HUES6 (cell line): ENCODE measurements at regions not wholly inside any gene's neighbourhood (a gene's known extent, or its start where the extent isn't known, plus 50 kb on each side); places are given as distances from the start of the nearest gene placed in this dataset.

ENCODE experiments used
- H3K27ac ChIP-seq: 2 replicates; pipeline ENCODE4 v1.7.0; 2013; ENCODE audit warnings: low read depth, mild to moderate bottlenecking, low read length, inconsistent platforms
- H3K27me3 ChIP-seq: 2 replicates; pipeline ENCODE4 v1.6.1; 2013; ENCODE audit warnings: low read length; ENCODE audit not compliant: control insufficient read depth, insufficient read depth
- H3K36me3 ChIP-seq: 2 replicates; pipeline ENCODE4 v1.6.1; 2013; ENCODE audit warnings: low read length; ENCODE audit not compliant: control insufficient read depth, insufficient read depth
- H3K4me1 ChIP-seq: 2 replicates; pipeline ENCODE4 v1.6.1; 2013; ENCODE audit warnings: low read length; ENCODE audit not compliant: control insufficient read depth, insufficient read depth
- H3K4me3 ChIP-seq: 2 replicates; pipeline ENCODE4 v1.5.1; 2013; ENCODE audit warnings: low read depth, low read length
- H3K9ac ChIP-seq: one replicate; pipeline ENCODE4 v1.6.1; 2013; ENCODE audit warnings: mild to moderate bottlenecking, low read length
- H3K9me3 ChIP-seq: 2 replicates; pipeline ENCODE4 v1.6.1; 2013; ENCODE audit warnings: low read depth, low read length; ENCODE audit not compliant: control insufficient read depth, insufficient read depth

GRCh38 chr21:23093259-23093658 lies 2095.1 kb downstream of the NCAM2 start:
- no peak overlapping the region for H3K4me3 ChIP-seq
- H3K9me3 ChIP-seq, result peaks cover 23% of the 10 kb centered on the region
- H3K4me1 ChIP-seq, result no peaks in the 10 kb centered on the region
- no peak overlapping the region for H3K9ac ChIP-seq
- no peaks in the 10 kb centered on the region for H3K27me3 ChIP-seq
- no peaks in the 10 kb centered on the region for H3K36me3 ChIP-seq
- no peak overlapping the region for H3K27ac ChIP-seq

- H3K27me3 ChIP-seq, result no peaks in the 10 kb centered on the region
- peaks cover 2% of the 10 kb centered on the region; the same call in 1 of the 2 replicates for H3K9me3 ChIP-seq
- no peak overlapping the region for H3K4me3 ChIP-seq
- H3K36me3 ChIP-seq, result no peaks in the 10 kb centered on the region
- no peak overlapping the region for H3K9ac ChIP-seq
- no peaks in the 10 kb centered on the region for H3K4me1 ChIP-seq
- H3K27ac ChIP-seq, result no peak overlapping the region
These were observed 2101.0 kb downstream of the NCAM2 start for GRCh38 chr21:23099185-23099584.

GRCh38 chr21:23101111-23101510 lies 2102.9 kb downstream of the NCAM2 start:
- H3K4me1 ChIP-seq, result no peaks in the 10 kb centered on the region
- peaks cover 7% of the 10 kb centered on the region; the same call in 1 of the 2 replicates for H3K9me3 ChIP-seq
- no peak overlapping the region for H3K27ac ChIP-seq
- H3K4me3 ChIP-seq, result no peak overlapping the region
- H3K9ac ChIP-seq, result no peak overlapping the region
- no peaks in the 10 kb centered on the region for H3K36me3 ChIP-seq
- H3K27me3 ChIP-seq, result no peaks in the 10 kb centered on the region

- H3K9me3 ChIP-seq, result peaks cover 15% of the 10 kb centered on the region; the same call in 1 of the 2 replicates
- no peaks in the 10 kb centered on the region for H3K4me1 ChIP-seq
- H3K4me3 ChIP-seq, result no peak overlapping the region
- no peaks in the 10 kb centered on the region for H3K36me3 ChIP-seq
- no peak overlapping the region for H3K9ac ChIP-seq
- no peak overlapping the region for H3K27ac ChIP-seq
- no peaks in the 10 kb centered on the region for H3K27me3 ChIP-seq
These were observed 2110.3 kb downstream of the NCAM2 start for GRCh38 chr21:23108533-23108932.

GRCh38 chr21:23111070-23111600 lies 2112.9 kb downstream of the NCAM2 start:
- no peak overlapping the region for H3K27ac ChIP-seq
- no peaks in the 10 kb centered on the region for H3K27me3 ChIP-seq
- H3K9ac ChIP-seq, result no peak overlapping the region
- no peaks in the 10 kb centered on the region for H3K4me1 ChIP-seq
- no peaks in the 10 kb centered on the region for H3K36me3 ChIP-seq
- H3K9me3 ChIP-seq, result peaks cover 10% of the 10 kb centered on the region; the same call in 1 of the 2 replicates
- H3K4me3 ChIP-seq, result no peak overlapping the region

GRCh38 chr21:23119491-23119890 lies 2121.3 kb downstream of the NCAM2 start:
- no peak overlapping the region for H3K27ac ChIP-seq
- H3K9ac ChIP-seq, result no peak overlapping the region

GRCh38 chr21:23127973-23128372 lies 2129.8 kb downstream of the NCAM2 start:
- no peaks in the 10 kb centered on the region for H3K9me3 ChIP-seq
- no peak overlapping the region for H3K4me3 ChIP-seq
- H3K27ac ChIP-seq, result no peak overlapping the region
- H3K27me3 ChIP-seq, result no peaks in the 10 kb centered on the region
- no peaks in the 10 kb centered on the region for H3K36me3 ChIP-seq
- H3K4me1 ChIP-seq, result no peaks in the 10 kb centered on the region
- no peak overlapping the region for H3K9ac ChIP-seq

More at GRCh38 chr21:23119491-23119890, 2121.3 kb downstream of the NCAM2 start:
- Histone ChIP-seq H3K4me1 (no peaks in the 10 kb centered on the region), H3K36me3 (no peaks in the 10 kb centered on the region), H3K4me3 (no peak overlapping the region), H3K9me3 (no peaks in the 10 kb centered on the region), H3K27me3 (no peaks in the 10 kb centered on the region)

- no peaks in the 10 kb centered on the region for H3K36me3 ChIP-seq
- H3K4me3 ChIP-seq, result no peak overlapping the region
- H3K9me3 ChIP-seq, result peaks cover 6% of the 10 kb centered on the region; the same call in 1 of the 2 replicates
- no peaks in the 10 kb centered on the region for H3K4me1 ChIP-seq
- no peak overlapping the region for H3K27ac ChIP-seq
- H3K27me3 ChIP-seq, result no peaks in the 10 kb centered on the region
- H3K9ac ChIP-seq, result no peak overlapping the region
These were observed 2132.1 kb downstream of the NCAM2 start for GRCh38 chr21:23130308-23130707.

GRCh38 chr21:23131177-23131576 lies 2133.0 kb downstream of the NCAM2 start:
- H3K27ac ChIP-seq, result no peak overlapping the region
- H3K36me3 ChIP-seq, result no peaks in the 10 kb centered on the region
- no peaks in the 10 kb centered on the region for H3K27me3 ChIP-seq

GRCh38 chr21:23138797-23139196 lies 2140.6 kb downstream of the NCAM2 start:
- no peak overlapping the region for H3K27ac ChIP-seq
- no peaks in the 10 kb centered on the region for H3K36me3 ChIP-seq
- no peaks in the 10 kb centered on the region for H3K4me1 ChIP-seq
- H3K27me3 ChIP-seq, result no peaks in the 10 kb centered on the region
- no peak overlapping the region for H3K9ac ChIP-seq
- no peak overlapping the region for H3K4me3 ChIP-seq
- H3K9me3 ChIP-seq, result peaks cover 33% of the 10 kb centered on the region

More at GRCh38 chr21:23131177-23131576, 2133.0 kb downstream of the NCAM2 start:
- H3K4me1 ChIP-seq, result no peaks in the 10 kb centered on the region
- no peak overlapping the region for H3K4me3 ChIP-seq
- H3K9ac ChIP-seq, result no peak overlapping the region
- peaks cover 6% of the 10 kb centered on the region; the same call in 1 of the 2 replicates for H3K9me3 ChIP-seq

GRCh38 chr21:23152130-23152529 lies 2153.9 kb downstream of the NCAM2 start:
- H3K4me3 ChIP-seq, result no peak overlapping the region
- no peaks in the 10 kb centered on the region for H3K9me3 ChIP-seq
- H3K27me3 ChIP-seq, result no peaks in the 10 kb centered on the region
- H3K4me1 ChIP-seq, result no peaks in the 10 kb centered on the region
- H3K27ac ChIP-seq, result no peak overlapping the region
- no peaks in the 10 kb centered on the region for H3K36me3 ChIP-seq
- H3K9ac ChIP-seq, result no peak overlapping the region
